Endothelial cell of umbilical vein (primary cell): ENCODE measurements at regions not wholly inside any gene's neighbourhood (a gene's known extent, or its start where the extent isn't known, plus 50 kb on each side); places are given as distances from the start of the nearest gene placed in this dataset.

ENCODE experiments used
- BruUV-seq: library from RNA; stranded (reverse); fragments of 400-500 nt; replicated peaks from 2 replicates; lab custom pipeline; 2021; lab: Mats Ljungman, UMichigan
- CTCF ChIA-PET: fragments of 300-600, 350-600 bp; sonication (Branson Sonifier 250); formaldehyde crosslinking; loops from one replicate; lab custom pipeline; 2021; ENCODE audit warnings: antibody characterized with exemption, inconsistent platforms; lab: Charles Lee
- POLR2A ChIA-PET: fragments of 300-600, 350-600 bp; sonication (Branson Sonifier 250); formaldehyde crosslinking; loops from one replicate; lab custom pipeline; 2021; ENCODE audit warnings: antibody characterized with exemption, inconsistent platforms; lab: Charles Lee
- DNase-seq: peaks from one replicate; pipeline ENCODE4 v3.0.0-alpha.2; 2011; ENCODE audit warnings: low read depth, low spot score
- FAIRE-seq: peaks from 2 replicates; lab custom pipeline; 2011; peaks lifted over from hg19 to GRCh38; lab: Jason Lieb, UNC
- H2AFZ ChIP-seq: 2 replicates; pipeline ENCODE4 v1.6.0; 2012; ENCODE audit warnings: low read depth, low read length, control low read depth, inconsistent platforms
- H3K27ac ChIP-seq: 2 replicates; pipeline ENCODE4 v1.5.1; 2011; ENCODE audit warnings: low read depth, mild to moderate bottlenecking, control low read depth, low read length, moderate library complexity; ENCODE audit not compliant: insufficient read depth
- H3K27me3 ChIP-seq, 2 experiments: 2 replicates each; pipeline versions ENCODE4 v1.6.0 to v1.6.1; 2011; ENCODE audit warnings: low read length in 2 of 2, mixed read lengths in 1 of 2; ENCODE audit not compliant: control insufficient read depth in 2 of 2, insufficient read depth in 2 of 2
- H3K36me3 ChIP-seq, 2 experiments: 2 replicates in 1 of 2; 3 replicates in 1 of 2; pipeline ENCODE4 v1.5.1; 2011; ENCODE audit warnings: low read length in 2 of 2, mild to moderate bottlenecking in 1 of 2, moderate library complexity in 1 of 2; ENCODE audit not compliant: control insufficient read depth in 2 of 2, insufficient read depth in 2 of 2; ENCODE audit errors: extremely low read depth in 1 of 2
- H3K4me1 ChIP-seq: 3 replicates; pipeline ENCODE4 v1.5.1; 2011; ENCODE audit warnings: mild to moderate bottlenecking, low read length; ENCODE audit not compliant: control insufficient read depth, insufficient read depth; ENCODE audit errors: extremely low read depth
- H3K4me2 ChIP-seq: 2 replicates; pipeline ENCODE4 v1.6.1; 2011; ENCODE audit warnings: low read length, control low read depth, mixed read lengths; ENCODE audit not compliant: insufficient read depth
- H3K4me3 ChIP-seq, 3 experiments: fragments of 200-600 bp in 1 of 3; sonication (generic), shearing (Covaris generic) in 1 of 3; replicated peaks in 1 of 3; 2 replicates each; pipeline ENCODE4 v1.5.1; 2011 to 2016; ENCODE audit warnings: control low read depth in 3 of 3, low read length in 3 of 3, mild to moderate bottlenecking in 2 of 3, inconsistent platforms in 1 of 3, low read depth in 1 of 3, moderate library complexity in 1 of 3; ENCODE audit not compliant: insufficient read depth in 1 of 3
- H3K79me2 ChIP-seq: 2 replicates; pipeline ENCODE4 v1.6.0; 2012; ENCODE audit warnings: low read length, inconsistent platforms; ENCODE audit not compliant: control insufficient read depth, insufficient read depth
- H3K9ac ChIP-seq: replicated peaks from 2 replicates; pipeline ENCODE3; 2011; ENCODE audit warnings: low read length, control low read depth; ENCODE audit not compliant: insufficient read depth; ENCODE audit errors: extremely low read depth
- H3K9me1 ChIP-seq: replicated peaks from 3 replicates; pipeline ENCODE4 v1.6.0; 2011; ENCODE audit warnings: mild to moderate bottlenecking, low read length; ENCODE audit not compliant: control insufficient read depth, insufficient read depth; ENCODE audit errors: extremely low read depth
- H3K9me3 ChIP-seq: replicated peaks from 2 replicates; pipeline ENCODE4 v1.5.1; 2012; ENCODE audit warnings: low read length, inconsistent platforms; ENCODE audit not compliant: control insufficient read depth, insufficient read depth
- H4K20me1 ChIP-seq: replicated peaks from 2 replicates; pipeline ENCODE3; 2011; ENCODE audit warnings: mild to moderate bottlenecking, low read length; ENCODE audit not compliant: control insufficient read depth, insufficient read depth; ENCODE audit errors: extremely low read depth
- GATA2 ChIP-seq: IDR thresholded peaks from 2 replicates; pipeline ENCODE4 v1.7.0; 2011; ENCODE audit warnings: low read depth, mild to moderate bottlenecking, moderate library complexity, mixed read lengths, low read length; ENCODE audit not compliant: insufficient read length, insufficient read depth
- JUN ChIP-seq: IDR thresholded peaks from 2 replicates; pipeline ENCODE4 v1.6.1; 2011; ENCODE audit warnings: borderline replicate concordance, low read depth; ENCODE audit not compliant: insufficient read length, insufficient read depth
- MYC ChIP-seq: IDR thresholded peaks from one replicate; pipeline ENCODE4 v1.6.1; 2011; ENCODE audit warnings: mild to moderate bottlenecking, low read depth, low read length
- POLR2AphosphoS5 ChIP-seq: IDR thresholded peaks from 2 replicates; pipeline ENCODE4 v1.6.1; 2012; ENCODE audit warnings: low read depth, mild to moderate bottlenecking, control low read depth, low read length, moderate library complexity; ENCODE audit not compliant: insufficient read depth
- dilution Hi-C: fragments of 300-500 bp; cut with MboI; formaldehyde crosslinking; loops from one replicate; pipeline ENCODE4 v1.15.0; 2019; ENCODE audit warnings: low sequenced_read_pairs; ENCODE audit not compliant: extremely low pct_ligation_motif_present
- intact Hi-C: fragments of 100-400 bp; cut with micrococcal nuclease; formaldehyde crosslinking; loops from one replicate; pipeline ENCODE4 v1.10.0; 2022
- TF ChIP-seq, protein P1 (sequence below): IDR thresholded peaks from 2 replicates; pipeline ENCODE4 v1.6.1; 2011; ENCODE audit not compliant: insufficient read depth, insufficient read length

DNA sequence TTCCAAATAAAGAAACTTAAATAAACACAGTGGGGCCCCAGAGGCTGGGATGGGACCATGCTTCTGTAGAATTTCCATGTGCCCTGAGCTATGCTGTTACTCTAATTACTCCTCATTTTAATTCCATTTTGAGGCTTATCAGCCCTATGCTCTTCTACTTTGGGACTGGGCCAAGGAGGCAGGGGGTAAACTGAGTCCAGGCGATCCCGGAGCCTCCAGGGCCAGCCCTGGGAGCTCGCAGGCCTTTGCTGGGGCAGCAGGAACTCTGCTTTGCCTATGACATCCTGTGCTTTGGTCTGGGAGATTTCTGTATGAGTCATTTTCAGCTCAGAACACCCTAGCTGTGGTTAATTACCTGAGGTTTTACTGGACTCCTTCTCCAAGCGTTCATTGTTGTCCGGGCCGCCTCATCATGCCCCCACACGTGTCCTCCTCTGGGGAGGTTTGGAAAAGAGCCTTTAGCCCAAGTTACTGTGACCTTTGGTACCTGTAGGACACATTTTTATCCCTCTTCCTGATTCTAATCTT is 95.7 kb downstream of the RHOU start:
- TF ChIP-seq MYC (no peak), JUN (peak; percentile 3)
- H2AFZ ChIP-seq = no peak overlapping the region
- dilution Hi-C loops (no loop called here), intact Hi-C loops (no loop called here)
- BruUV-seq = no TSS peak
- POLR2A ChIA-PET = no interaction called here
- peaks cover 5% of the 10 kb centered on the region for H3K4me1 ChIP-seq
- H4K20me1 ChIP-seq = no peaks in the 10 kb centered on the region
- H3K27me3 ChIP-seq = peaks cover 0 to 3% of the 10 kb centered on the region in 2 experiments
- H3K36me3 ChIP-seq = no peaks in the 10 kb centered on the region
- H3K4me2 ChIP-seq = no peak overlapping the region
- CTCF ChIA-PET = interaction anchor here (1.1 kb wide), 1 partner anchor 180 kb away, joined by 3 read pairs; no protein-coding TSS in a partner anchor
- H3K9ac ChIP-seq = no peak overlapping the region
- H3K4me3 ChIP-seq = no peak overlapping the region
- no peaks in the 10 kb centered on the region for H3K9me3 ChIP-seq
- H3K9me1 ChIP-seq = no peaks in the 10 kb centered on the region
- no peak overlapping the region for H3K27ac ChIP-seq
- H3K79me2 ChIP-seq = no peaks in the 10 kb centered on the region
- DNase-seq = no peak
- no peak for FAIRE-seq

DNA sequence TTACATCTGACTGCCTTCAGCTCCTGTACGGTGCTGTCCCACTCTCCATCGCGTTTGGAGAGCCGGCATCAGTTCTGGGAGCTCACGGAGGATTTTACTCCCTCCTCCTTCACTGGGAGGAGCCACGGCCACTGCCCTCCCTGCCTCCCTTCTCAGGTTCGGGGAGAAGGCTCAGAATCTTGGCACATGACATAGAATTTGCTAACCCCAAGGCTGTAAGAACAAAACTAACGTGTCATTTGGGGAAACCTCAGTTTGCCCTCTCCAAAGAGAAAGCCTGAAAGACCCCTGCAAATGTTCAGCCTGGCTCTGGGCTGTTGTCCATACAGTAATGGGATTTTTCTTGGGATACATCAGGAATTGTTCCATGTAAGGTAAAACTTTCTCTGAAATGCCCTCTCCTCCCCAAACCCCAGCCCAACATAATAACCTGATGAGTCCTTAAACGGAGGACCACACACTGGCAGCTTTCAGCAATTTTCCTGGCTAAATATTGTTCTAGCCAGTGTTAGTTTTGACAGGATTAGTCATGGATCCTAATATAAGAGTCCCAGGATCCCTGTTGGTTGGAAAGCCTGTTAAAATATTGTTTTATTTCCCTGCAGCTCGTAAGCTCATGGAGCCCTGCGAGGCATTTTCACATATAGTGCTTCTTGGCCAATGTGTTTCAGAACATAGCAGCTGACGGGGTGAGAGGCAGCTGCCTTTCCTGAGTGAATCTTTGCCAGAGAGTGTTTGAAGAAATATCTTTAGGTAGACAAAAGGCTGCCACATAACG is 98.8 kb downstream of the RHOU start:
- POLR2A ChIA-PET = no interaction called here
- intact Hi-C loops = no loop called here
- no TSS peak for BruUV-seq

More for the DNA sequence above, 98.8 kb downstream of the RHOU start:
- dilution Hi-C loops = no loop called here
- Histone ChIP-seq H3K9ac (no peak overlapping the region), H3K4me3 (no peak overlapping the region), H3K9me1 (no peaks in the 10 kb centered on the region), H3K4me2 (no peak overlapping the region), H3K27ac (no peak overlapping the region), H3K4me1 (peaks cover 16% of the 10 kb centered on the region), H2AFZ (no peak overlapping the region), H3K79me2 (no peaks in the 10 kb centered on the region), H3K9me3 (no peaks in the 10 kb centered on the region), H3K36me3 (no peaks in the 10 kb centered on the region), H3K27me3 (no peaks in the 10 kb centered on the region), H4K20me1 (no peaks in the 10 kb centered on the region)
- TF ChIP-seq JUN (no peak), GATA2 (no peak), POLR2AphosphoS5 (no peak)
- TF ChIP-seq, protein P1, sequence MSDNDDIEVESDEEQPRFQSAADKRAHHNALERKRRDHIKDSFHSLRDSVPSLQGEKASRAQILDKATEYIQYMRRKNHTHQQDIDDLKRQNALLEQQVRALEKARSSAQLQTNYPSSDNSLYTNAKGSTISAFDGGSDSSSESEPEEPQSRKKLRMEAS = no peak
- CTCF ChIA-PET = interaction anchor here (1.0 kb wide), 1 partner anchor 38 kb away, joined by 3 read pairs; no protein-coding TSS in a partner anchor
- DNase-seq (no peak), FAIRE-seq (no peak)
